ENCODE measurements at regions not wholly inside any gene's neighbourhood (a gene's known extent, or its start where the extent isn't known, plus 50 kb on each side); places are given as distances from the start of the nearest gene placed in this dataset.

- no peaks in the 10 kb centered on the region for H3K9me1 ChIP-seq (ENCODE audit: insufficient read depth, low read length)
- H2AFZ ChIP-seq (replicated peaks; ENCODE audit: low read length, poor library complexity): no peak overlapping the region
- in situ Hi-C loops (cut with MboI; ENCODE audit: low sequenced_read_pairs): no loop called here
- no peaks in the 10 kb centered on the region; the same call in 1 of the 2 replicates for H3K9me3 ChIP-seq (ENCODE audit: control insufficient read depth, insufficient read depth, low read length)
- ChIA-PET CTCF (no interaction called here), POLR2A (ENCODE audit: unreplicated experiment) (no interaction called here)
- dilution Hi-C loops (cut with HindIII; ENCODE audit: low sequenced_read_pairs, unreplicated experiment): no loop called here
- H3K14ac ChIP-seq (replicated peaks; ENCODE audit: low read depth, low read length): no peak overlapping the region
- H3K4me2 ChIP-seq (ENCODE audit: low read depth, low read length): no peak overlapping the region
- 77 to 100% methylated on average over 1 to 3 of the region's 13 CpGs for WGBS, 2 experiments (ENCODE audit: extremely low coverage in 2 of 2, insufficient read length in 1 of 2)
- no peak for ATAC-seq (ENCODE audit: low read depth)
- H3K4me1 ChIP-seq (ENCODE audit: control insufficient read depth, insufficient read depth, low read length): no peaks in the 10 kb centered on the region
- no peak overlapping the region for H2BK120ac ChIP-seq (ENCODE audit: low read depth, low read length)
- no peak overlapping the region for H4K8ac ChIP-seq (ENCODE audit: low read depth in 2 of 2, low read length in 2 of 2)
- H3K9ac ChIP-seq (ENCODE audit: low read depth, low read length): no peak overlapping the region
- peaks cover 12% of the 10 kb centered on the region for H3K27me3 ChIP-seq (ENCODE audit: control insufficient read depth, insufficient read depth, low read length)
- H3K36me3 ChIP-seq (ENCODE audit: control insufficient read depth, insufficient read depth, low read length): no peaks in the 10 kb centered on the region
- no peaks in the 10 kb centered on the region for H3K79me1 ChIP-seq (ENCODE audit: low read depth in 1 of 2, low read length in 2 of 2)
- H3K4ac ChIP-seq (ENCODE audit: low read depth, low read length): no peak overlapping the region
- no peaks in the 10 kb centered on the region for H4K20me1 ChIP-seq (ENCODE audit: insufficient read depth, low read length)
- H2BK20ac ChIP-seq (ENCODE audit: low read depth, low read length): no peak overlapping the region
- no TSS peak for BruUV-seq (replicated peaks)
- H3K27ac ChIP-seq (ENCODE audit: insufficient read depth, low read length): no peak overlapping the region
- H3K56ac ChIP-seq (ENCODE audit: extremely low read depth, insufficient read depth, low read length): no peak overlapping the region
- H2BK15ac ChIP-seq (ENCODE audit: low read depth, low read length): no peak overlapping the region
- no peak overlapping the region for H3K4me3 ChIP-seq (ENCODE audit: insufficient read depth, low read depth, low read length)
- H3K23ac ChIP-seq (ENCODE audit: low read depth, low read length): no peak overlapping the region
- no peak overlapping the region for H2AK5ac ChIP-seq (ENCODE audit: low read depth, low read length)
- no peak overlapping the region for H4K91ac ChIP-seq (ENCODE audit: insufficient read depth, low read depth, low read length)
- DNase-seq: no peak
- no peak overlapping the region for H4K5ac ChIP-seq (ENCODE audit: low read depth, low read length)
- no peak overlapping the region for H2BK5ac ChIP-seq (ENCODE audit: low read depth, low read length, poor library complexity, severe bottlenecking)
- H2AK9ac ChIP-seq (replicated peaks; ENCODE audit: low read depth, low read length, poor library complexity): no peak overlapping the region
- intact Hi-C loops (cut with micrococcal nuclease): no loop called here
- no peak overlapping the region for H3K18ac ChIP-seq (ENCODE audit: low read depth, low read length)
- TF ChIP-seq CHD1 (IDR thresholded peaks at IDR 0.05; ENCODE audit: low read depth, low read length) (no peak), MAZ (IDR thresholded peaks at IDR 0.05; ENCODE audit: borderline replicate concordance, low read depth, low read length) (no peak), RCOR1 (IDR thresholded peaks at IDR 0.05; ENCODE audit: insufficient replicate concordance, low read length) (no peak), MAFK (IDR thresholded peaks at IDR 0.05; ENCODE audit: low read depth, low read length) (no peak), RFX5 (IDR thresholded peaks at IDR 0.05; ENCODE audit: low read depth, low read length) (no peak), CEBPB (IDR thresholded peaks at IDR 0.05; ENCODE audit: low read depth, low read length) (no peak), BHLHE40 (IDR thresholded peaks at IDR 0.05; ENCODE audit: low read depth, low read length) (no peak), SMC3 (IDR thresholded peaks at IDR 0.05; ENCODE audit: low read depth, low read length) (no peak), FOS (IDR thresholded peaks at IDR 0.05; ENCODE audit: low read depth, low read length) (no peak), ELK1 (IDR thresholded peaks at IDR 0.05; ENCODE audit: borderline replicate concordance, low read depth, low read length) (no peak), CTCF (conservative IDR thresholded peaks at IDR 0.05; ENCODE audit: low read depth, low read length) (no peak), RAD21 (IDR thresholded peaks at IDR 0.05; ENCODE audit: low read length) (no peak), POLR2A (IDR thresholded peaks at IDR 0.05; ENCODE audit: low read depth, low read length) (no peak), NFE2L2 (IDR thresholded peaks at IDR 0.05; ENCODE audit: low read depth, low read length) (no peak)
- TF ChIP-seq, protein P1, sequence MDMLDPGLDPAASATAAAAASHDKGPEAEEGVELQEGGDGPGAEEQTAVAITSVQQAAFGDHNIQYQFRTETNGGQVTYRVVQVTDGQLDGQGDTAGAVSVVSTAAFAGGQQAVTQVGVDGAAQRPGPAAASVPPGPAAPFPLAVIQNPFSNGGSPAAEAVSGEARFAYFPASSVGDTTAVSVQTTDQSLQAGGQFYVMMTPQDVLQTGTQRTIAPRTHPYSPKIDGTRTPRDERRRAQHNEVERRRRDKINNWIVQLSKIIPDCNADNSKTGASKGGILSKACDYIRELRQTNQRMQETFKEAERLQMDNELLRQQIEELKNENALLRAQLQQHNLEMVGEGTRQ (IDR thresholded peaks at IDR 0.05; ENCODE audit: low read depth, low read length): no peak
Measured at GRCh38 chr13:50468849-50469669, 374.4 kb downstream of the DLEU7 start.
